GM12878 (cell line): ENCODE measurements at regions not wholly inside any gene's neighbourhood (a gene's known extent, or its start where the extent isn't known, plus 50 kb on each side); places are given as distances from the start of the nearest gene placed in this dataset.

Source experiments
- ATAC-seq: fragments of 200-7000 bp; cut with Tn5 transposase; 3 replicates; pipeline ENCODE4 v1.9.1; 2020; ENCODE audit warnings: mild to moderate bottlenecking, moderate library complexity
- BruUV-seq: library from RNA; stranded (reverse); fragments of 400-500 nt; replicated peaks from 2 replicates; lab custom pipeline; 2021; lab: Mats Ljungman, UMichigan
- CTCF ChIA-PET: fragments of 300-600 bp; sonication (Branson Sonifier 250); formaldehyde crosslinking; extraction: SDS; loops from one replicate; lab custom pipeline; 2021; ENCODE audit warnings: inconsistent platforms; lab: Yijun Ruan, JAX
- POLR2A ChIA-PET: fragments of 350-600 bp; formaldehyde crosslinking; extraction: SDS; loops from one replicate; lab custom pipeline; 2021; ENCODE audit warnings: inconsistent platforms; lab: Charles Lee
- RAD21 ChIA-PET: fragments of 300-600 bp; sonication (Branson Sonifier 250); formaldehyde crosslinking; loops from one replicate; lab custom pipeline; 2023; ENCODE audit warnings: antibody characterized with exemption; ENCODE audit not compliant: unreplicated experiment; lab: Charles Lee
- SMC1A ChIA-PET: fragments of 300-600 bp; sonication (Branson Sonifier 250); formaldehyde crosslinking; loops from one replicate; lab custom pipeline; 2023; ENCODE audit not compliant: unreplicated experiment, uncharacterized antibody; lab: Charles Lee
- DNase-seq: peaks from one replicate; pipeline ENCODE4 v3.0.0-alpha.2; 2011; ENCODE audit warnings: low read depth, low spot score
- FAIRE-seq: peaks from 3 replicates; lab custom pipeline; 2011; peaks lifted over from hg19 to GRCh38; lab: Jason Lieb, UNC
- H2AFZ ChIP-seq: 2 replicates; pipeline ENCODE4 v1.6.0; 2011; ENCODE audit warnings: low read depth, low read length, control low read depth; ENCODE audit not compliant: control insufficient read depth
- H3K27ac ChIP-seq: 2 replicates; pipeline ENCODE4 v1.5.1; 2011; ENCODE audit warnings: control low read depth; ENCODE audit not compliant: control insufficient read depth, insufficient read depth
- H3K27me3 ChIP-seq, 2 experiments: replicated peaks in 1 of 2; 2 replicates each; pipeline versions ENCODE4 v1.6.0 to v1.6.1; 2011; ENCODE audit warnings: low read length in 1 of 2; ENCODE audit not compliant: control insufficient read depth in 2 of 2, insufficient read depth in 2 of 2
- H3K36me3 ChIP-seq, 2 experiments: 2 replicates each; pipeline ENCODE4 v1.5.1; 2011; ENCODE audit warnings: low read length in 1 of 2; ENCODE audit not compliant: control insufficient read depth in 2 of 2, insufficient read depth in 2 of 2
- H3K4me1 ChIP-seq: 2 replicates; pipeline ENCODE4 v1.6.1; 2011; ENCODE audit warnings: mild to moderate bottlenecking, low read length, moderate library complexity, mixed read lengths; ENCODE audit not compliant: control insufficient read depth, insufficient read depth
- H3K4me2 ChIP-seq: 2 replicates; pipeline ENCODE4 v1.6.0; 2011; ENCODE audit warnings: control low read depth; ENCODE audit not compliant: control insufficient read depth, insufficient read depth
- H3K4me3 ChIP-seq: fragments of 200-600 bp; sonication (generic); 2 replicates; pipeline ENCODE4 v1.5.1; 2016
- H3K79me2 ChIP-seq: 2 replicates; pipeline ENCODE4 v1.6.0; 2011; ENCODE audit warnings: low read length; ENCODE audit not compliant: control insufficient read depth, insufficient read depth
- H3K9ac ChIP-seq: 2 replicates; pipeline ENCODE4 v1.8.0; 2011; ENCODE audit warnings: low read length, control low read depth, mixed read lengths; ENCODE audit not compliant: control insufficient read depth, insufficient read depth
- H3K9me3 ChIP-seq: replicated peaks from 3 replicates; pipeline ENCODE4 v1.5.1; 2011; ENCODE audit warnings: mild to moderate bottlenecking, low read length; ENCODE audit not compliant: control insufficient read depth, insufficient read depth
- H4K20me1 ChIP-seq: 2 replicates; pipeline ENCODE4 v1.6.0; 2011; ENCODE audit not compliant: control insufficient read depth, insufficient read depth
- BACH1 ChIP-seq: fragments of 450-650 bp; IDR thresholded peaks from 2 replicates; pipeline ENCODE4 v1.6.1; 2017; ENCODE audit warnings: mild to moderate bottlenecking, borderline replicate concordance
- BRCA1 ChIP-seq: IDR thresholded peaks from 2 replicates; pipeline ENCODE4 v1.6.1; 2011; ENCODE audit warnings: low read depth, low read length, improper control_type of control experiment
- FOS ChIP-seq: IDR thresholded peaks from 3 replicates; pipeline ENCODE4 v1.6.1; 2011; ENCODE audit warnings: borderline replicate concordance; ENCODE audit not compliant: insufficient read length; ENCODE audit errors: extremely low read depth
- GATAD2B ChIP-seq: fragments of 450-650 bp; conservative IDR thresholded peaks from 2 replicates; pipeline ENCODE4 v1.6.1; 2017; ENCODE audit warnings: low read depth, mild to moderate bottlenecking, moderate library complexity
- HDAC2 ChIP-seq: fragments of 200-600 bp; sonication (generic); IDR thresholded peaks from 2 replicates; pipeline ENCODE4 v1.6.1; 2017
- HDGF ChIP-seq: fragments of 450-650 bp; IDR thresholded peaks from 2 replicates; pipeline ENCODE4 v1.6.1; 2016; ENCODE audit warnings: antibody characterized with exemption
- NFIC ChIP-seq: IDR thresholded peaks from 2 replicates; pipeline ENCODE4 v1.6.1; 2012; ENCODE audit warnings: low read depth, mild to moderate bottlenecking, inconsistent platforms, low read length, moderate library complexity
- PAX8 ChIP-seq: fragments of 450-650 bp; IDR thresholded peaks from 2 replicates; pipeline ENCODE4 v1.6.1; 2017; ENCODE audit warnings: mild to moderate bottlenecking, moderate library complexity
- PBX3 ChIP-seq: IDR thresholded peaks from 2 replicates; pipeline ENCODE4 v1.6.1; 2011; ENCODE audit warnings: mild to moderate bottlenecking, low read depth, low read length, moderate library complexity; ENCODE audit not compliant: insufficient replicate concordance
- POLR2AphosphoS5 ChIP-seq: IDR thresholded peaks from 2 replicates; pipeline ENCODE4 v1.6.1; 2011; ENCODE audit warnings: mild to moderate bottlenecking, low read length, inconsistent platforms
- WGBS: methylation state at CpG from one replicate; pipeline ENCODE4 v1.1.6; 2016; ENCODE audit warnings: low lambda C conversion rate; ENCODE audit not compliant: insufficient replicate concordance, insufficient coverage; ENCODE audit errors: missing lambda C conversion rate; 5-methylcytosine and 5-hydroxymethylcytosine counted together
- in situ Hi-C: fragments of 300-500 bp; cut with MboI; formaldehyde crosslinking; loops from 9 replicates; pipeline ENCODE4 v1.14.3; 2018; ENCODE audit warnings: mixed read lengths
- intact Hi-C: fragments of 100-400 bp; cut with micrococcal nuclease; formaldehyde crosslinking; loops from one replicate; pipeline ENCODE4 v1.14.2; 2022; ENCODE audit not compliant: unreplicated experiment
- TF ChIP-seq, protein P1 (sequence below): fragments of 450-650 bp; IDR thresholded peaks from 2 replicates; pipeline ENCODE4 v1.6.1; 2017; ENCODE audit warnings: low read depth, mild to moderate bottlenecking, moderate library complexity
- TF ChIP-seq, protein P2 (sequence below): fragments of 450-650 bp; formaldehyde crosslinking; IDR thresholded peaks from 2 replicates; pipeline ENCODE4 v1.4.0; 2020; ENCODE audit warnings: mild to moderate bottlenecking, moderate library complexity

DNA sequence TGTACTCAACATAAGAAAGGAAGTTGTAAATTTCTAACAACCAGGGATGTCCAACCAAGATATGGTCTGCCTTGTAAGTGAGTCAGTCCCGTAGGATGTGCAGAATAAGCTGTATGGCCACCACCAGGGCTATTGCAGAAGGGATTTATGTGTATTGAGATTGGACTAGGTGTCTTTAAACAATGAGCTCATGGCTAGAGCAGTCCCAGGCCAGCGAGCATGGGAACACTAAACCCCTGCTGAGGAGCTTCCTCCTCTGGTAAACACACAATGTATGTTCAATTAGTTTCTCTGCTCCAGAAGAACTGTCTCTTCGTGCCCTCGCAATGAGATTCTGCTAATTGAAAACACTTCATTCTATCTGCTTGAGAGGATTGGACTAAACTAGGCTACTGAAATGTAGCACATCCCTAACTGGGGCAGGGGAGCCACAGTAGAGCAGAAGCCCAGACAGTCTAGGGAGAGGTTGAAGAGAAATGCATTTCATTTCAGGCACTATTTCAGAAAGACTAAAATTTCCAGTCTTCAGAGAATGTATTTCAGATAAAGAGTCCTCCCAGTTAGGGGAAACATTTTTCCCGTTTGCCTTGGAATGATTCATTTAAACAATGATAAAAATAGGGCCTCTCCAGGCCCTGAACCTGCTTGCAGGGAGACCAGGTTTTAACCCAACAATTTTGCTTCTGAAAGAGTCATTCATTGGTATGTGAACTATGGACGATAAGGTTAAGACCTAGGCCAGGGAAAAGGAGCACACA lies 154.7 kb downstream of the FAM114A2 start (continued):
- TF ChIP-seq, protein P1, sequence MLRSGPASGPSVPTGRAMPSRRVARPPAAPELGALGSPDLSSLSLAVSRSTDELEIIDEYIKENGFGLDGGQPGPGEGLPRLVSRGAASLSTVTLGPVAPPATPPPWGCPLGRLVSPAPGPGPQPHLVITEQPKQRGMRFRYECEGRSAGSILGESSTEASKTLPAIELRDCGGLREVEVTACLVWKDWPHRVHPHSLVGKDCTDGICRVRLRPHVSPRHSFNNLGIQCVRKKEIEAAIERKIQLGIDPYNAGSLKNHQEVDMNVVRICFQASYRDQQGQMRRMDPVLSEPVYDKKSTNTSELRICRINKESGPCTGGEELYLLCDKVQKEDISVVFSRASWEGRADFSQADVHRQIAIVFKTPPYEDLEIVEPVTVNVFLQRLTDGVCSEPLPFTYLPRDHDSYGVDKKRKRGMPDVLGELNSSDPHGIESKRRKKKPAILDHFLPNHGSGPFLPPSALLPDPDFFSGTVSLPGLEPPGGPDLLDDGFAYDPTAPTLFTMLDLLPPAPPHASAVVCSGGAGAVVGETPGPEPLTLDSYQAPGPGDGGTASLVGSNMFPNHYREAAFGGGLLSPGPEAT: no peak
- TF ChIP-seq BACH1 (no peak), FOS (no peak), PBX3 (no peak), HDAC2 (no peak), POLR2AphosphoS5 (no peak), PAX8 (no peak), BRCA1 (no peak)

DNA sequence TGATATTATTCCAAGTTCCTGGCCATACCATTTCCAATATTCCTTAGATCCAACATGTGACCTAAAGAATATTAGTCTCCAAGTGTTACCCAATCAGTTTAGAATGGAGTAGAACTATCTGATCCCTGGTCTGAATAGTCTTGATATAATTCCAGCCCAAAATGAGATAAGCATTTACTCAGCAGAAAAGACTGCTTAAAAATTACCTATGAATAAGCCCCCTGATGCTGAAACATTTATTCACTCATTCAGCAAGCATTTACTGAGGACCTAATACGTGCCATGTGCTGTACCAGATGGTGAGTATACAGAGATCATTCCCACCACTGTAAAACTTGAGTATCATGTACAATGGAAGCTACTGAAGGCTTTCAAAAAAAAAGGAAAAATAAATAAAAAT lies 157.0 kb downstream of the FAM114A2 start:
- no peak for TF ChIP-seq HDGF
- TF ChIP-seq NFIC: no peak
- no peak for TF ChIP-seq GATAD2B
- TF ChIP-seq, protein P2, sequence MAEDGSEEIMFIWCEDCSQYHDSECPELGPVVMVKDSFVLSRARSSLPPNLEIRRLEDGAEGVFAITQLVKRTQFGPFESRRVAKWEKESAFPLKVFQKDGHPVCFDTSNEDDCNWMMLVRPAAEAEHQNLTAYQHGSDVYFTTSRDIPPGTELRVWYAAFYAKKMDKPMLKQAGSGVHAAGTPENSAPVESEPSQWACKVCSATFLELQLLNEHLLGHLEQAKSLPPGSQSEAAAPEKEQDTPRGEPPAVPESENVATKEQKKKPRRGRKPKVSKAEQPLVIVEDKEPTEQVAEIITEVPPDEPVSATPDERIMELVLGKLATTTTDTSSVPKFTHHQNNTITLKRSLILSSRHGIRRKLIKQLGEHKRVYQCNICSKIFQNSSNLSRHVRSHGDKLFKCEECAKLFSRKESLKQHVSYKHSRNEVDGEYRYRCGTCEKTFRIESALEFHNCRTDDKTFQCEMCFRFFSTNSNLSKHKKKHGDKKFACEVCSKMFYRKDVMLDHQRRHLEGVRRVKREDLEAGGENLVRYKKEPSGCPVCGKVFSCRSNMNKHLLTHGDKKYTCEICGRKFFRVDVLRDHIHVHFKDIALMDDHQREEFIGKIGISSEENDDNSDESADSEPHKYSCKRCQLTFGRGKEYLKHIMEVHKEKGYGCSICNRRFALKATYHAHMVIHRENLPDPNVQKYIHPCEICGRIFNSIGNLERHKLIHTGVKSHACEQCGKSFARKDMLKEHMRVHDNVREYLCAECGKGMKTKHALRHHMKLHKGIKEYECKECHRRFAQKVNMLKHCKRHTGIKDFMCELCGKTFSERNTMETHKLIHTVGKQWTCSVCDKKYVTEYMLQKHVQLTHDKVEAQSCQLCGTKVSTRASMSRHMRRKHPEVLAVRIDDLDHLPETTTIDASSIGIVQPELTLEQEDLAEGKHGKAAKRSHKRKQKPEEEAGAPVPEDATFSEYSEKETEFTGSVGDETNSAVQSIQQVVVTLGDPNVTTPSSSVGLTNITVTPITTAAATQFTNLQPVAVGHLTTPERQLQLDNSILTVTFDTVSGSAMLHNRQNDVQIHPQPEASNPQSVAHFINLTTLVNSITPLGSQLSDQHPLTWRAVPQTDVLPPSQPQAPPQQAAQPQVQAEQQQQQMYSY (CRISPR knock-in tag): no peak
- Histone ChIP-seq H4K20me1 (no peaks in the 10 kb centered on the region), H3K27me3 (peaks cover 0 to 2% of the 10 kb centered on the region in 2 experiments; a peak in 1 of 4 replicates), H3K4me3 (no peak overlapping the region), H3K4me1 (no peaks in the 10 kb centered on the region), H3K79me2 (no peaks in the 10 kb centered on the region), H3K36me3 (no peaks in the 10 kb centered on the region), H3K4me2 (no peak overlapping the region), H3K9me3 (no peaks in the 10 kb centered on the region), H3K27ac (no peak overlapping the region), H2AFZ (no peak overlapping the region), H3K9ac (no peak overlapping the region)
- ATAC-seq (no peak), DNase-seq (no peak), FAIRE-seq (no peak)
- intact Hi-C loops: no loop called here
- RAD21 ChIA-PET: no interaction called here
- in situ Hi-C loops: no loop called here
- CTCF ChIA-PET: no interaction called here
- POLR2A ChIA-PET: no interaction called here
- 0% methylated on average over 1 of the region's 1 CpG for WGBS
- SMC1A ChIA-PET: no interaction called here
- BruUV-seq: no TSS peak
